NCI-H1930 (cell line): ENCODE measurements at regions not wholly inside any gene's neighbourhood (a gene's known extent, or its start where the extent isn't known, plus 50 kb on each side); places are given as distances from the start of the nearest gene placed in this dataset.
A peak's percentile ranks its signal among the peaks of the same experiment; 100 is the strongest.
"Not testable (repeated sequence)": the region's sequence is repeated elsewhere in the genome, so short reads cannot be mapped to it uniquely, and the experiment has no call there.

Experiments used
- DNase-seq, 2 experiments: peaks; one replicate each; lab custom pipeline; 2025; lab: John Stamatoyannopoulos, UW

- DNase-seq, result peak; percentile 32 to 39
Observed at GRCh38 chr6:9307786-9308185, 872.4 kb upstream of the SLC35B3 start.

GRCh38 chr6:9307187-9307586 is 871.8 kb upstream of the SLC35B3 start:
- DNase-seq, result no peak

- no peak for DNase-seq
Observed at GRCh38 chr6:9295644-9296043, 860.3 kb upstream of the SLC35B3 start.

- no peak for DNase-seq
Observed at GRCh38 chr6:9292975-9293374, 857.6 kb upstream of the SLC35B3 start.

- DNase-seq, result not testable (repeated sequence)
Observed at GRCh38 chr6:9290342-9290741, 855.0 kb upstream of the SLC35B3 start.

- no peak for DNase-seq
Observed at GRCh38 chr6:9272671-9273070, 837.3 kb upstream of the SLC35B3 start.

GRCh38 chr6:9266741-9267140 is 831.4 kb upstream of the SLC35B3 start:
- no peak for DNase-seq

- no peak for DNase-seq
Observed at GRCh38 chr6:9257215-9257614, 821.9 kb upstream of the SLC35B3 start.

GRCh38 chr6:9254251-9254650 is 818.9 kb upstream of the SLC35B3 start:
- no peak for DNase-seq

GRCh38 chr6:9252799-9253198 is 817.5 kb upstream of the SLC35B3 start:
- DNase-seq, result no peak

GRCh38 chr6:9250852-9251251 is 815.5 kb upstream of the SLC35B3 start:
- DNase-seq, result peak; percentile 45 to 52

- no peak for DNase-seq
Observed at GRCh38 chr6:9248133-9248532, 812.8 kb upstream of the SLC35B3 start.

GRCh38 chr6:9240861-9241260 is 805.5 kb upstream of the SLC35B3 start:
- no peak for DNase-seq

GRCh38 chr6:9236443-9236842 is 801.1 kb upstream of the SLC35B3 start:
- no peak for DNase-seq

- no peak for DNase-seq
Observed at GRCh38 chr6:9233686-9234085, 798.3 kb upstream of the SLC35B3 start.

GRCh38 chr6:9233226-9233625 is 797.9 kb upstream of the SLC35B3 start:
- no peak for DNase-seq

- no peak for DNase-seq
Observed at GRCh38 chr6:9225441-9225871, 790.1 kb upstream of the SLC35B3 start.

GRCh38 chr6:9224539-9224938 is 789.2 kb upstream of the SLC35B3 start:
- DNase-seq, result no peak

- not testable (repeated sequence) for DNase-seq
Observed at GRCh38 chr6:9213717-9214116, 778.4 kb upstream of the SLC35B3 start.

GRCh38 chr6:9208966-9209365 is 773.6 kb upstream of the SLC35B3 start:
- no peak for DNase-seq

GRCh38 chr6:9205645-9206044 is 770.3 kb upstream of the SLC35B3 start:
- DNase-seq, result no peak

- no peak for DNase-seq
Observed at GRCh38 chr6:9204171-9204570, 768.8 kb upstream of the SLC35B3 start.

- no peak for DNase-seq
Observed at GRCh38 chr6:9200712-9201111, 765.4 kb upstream of the SLC35B3 start.

GRCh38 chr6:9197726-9198125 is 762.4 kb upstream of the SLC35B3 start:
- no peak for DNase-seq

GRCh38 chr6:9195322-9195721 is 760.0 kb upstream of the SLC35B3 start:
- no peak for DNase-seq
